Astrocyte of the spinal cord (primary cell): ENCODE measurements at regions not wholly inside any gene's neighbourhood (a gene's known extent, or its start where the extent isn't known, plus 50 kb on each side); places are given as distances from the start of the nearest gene placed in this dataset.

Source experiments
- DNase-seq: peaks from one replicate; pipeline ENCODE4 v3.0.0; 2011; ENCODE audit warnings: low read depth, low spot score
- H3K4me3 ChIP-seq: 2 replicates; pipeline ENCODE4 v1.5.1; 2011; ENCODE audit warnings: low read depth, mild to moderate bottlenecking, low read length, moderate library complexity
- in situ Hi-C: cut with HindIII; loops from 2 replicates; pipeline ENCODE4 v1.10.0; 2017; ENCODE audit warnings: low sequenced_read_pairs
- TF ChIP-seq, protein P1 (sequence below): IDR thresholded peaks from 2 replicates; pipeline ENCODE4 v1.5.1; 2012; ENCODE audit warnings: low read depth, mild to moderate bottlenecking, low read length, inconsistent platforms

GRCh38 chr12:25034676-25035075 is 85.8 kb upstream of the BCAT1 start:
- in situ Hi-C loops = no loop called here
- TF ChIP-seq, protein P1, sequence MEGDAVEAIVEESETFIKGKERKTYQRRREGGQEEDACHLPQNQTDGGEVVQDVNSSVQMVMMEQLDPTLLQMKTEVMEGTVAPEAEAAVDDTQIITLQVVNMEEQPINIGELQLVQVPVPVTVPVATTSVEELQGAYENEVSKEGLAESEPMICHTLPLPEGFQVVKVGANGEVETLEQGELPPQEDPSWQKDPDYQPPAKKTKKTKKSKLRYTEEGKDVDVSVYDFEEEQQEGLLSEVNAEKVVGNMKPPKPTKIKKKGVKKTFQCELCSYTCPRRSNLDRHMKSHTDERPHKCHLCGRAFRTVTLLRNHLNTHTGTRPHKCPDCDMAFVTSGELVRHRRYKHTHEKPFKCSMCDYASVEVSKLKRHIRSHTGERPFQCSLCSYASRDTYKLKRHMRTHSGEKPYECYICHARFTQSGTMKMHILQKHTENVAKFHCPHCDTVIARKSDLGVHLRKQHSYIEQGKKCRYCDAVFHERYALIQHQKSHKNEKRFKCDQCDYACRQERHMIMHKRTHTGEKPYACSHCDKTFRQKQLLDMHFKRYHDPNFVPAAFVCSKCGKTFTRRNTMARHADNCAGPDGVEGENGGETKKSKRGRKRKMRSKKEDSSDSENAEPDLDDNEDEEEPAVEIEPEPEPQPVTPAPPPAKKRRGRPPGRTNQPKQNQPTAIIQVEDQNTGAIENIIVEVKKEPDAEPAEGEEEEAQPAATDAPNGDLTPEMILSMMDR = no peak
- DNase-seq = no peak
- H3K4me3 ChIP-seq = no peak overlapping the region

- TF ChIP-seq, protein P1 = no peak
Measured at GRCh38 chr12:25025951-25026490, 77.1 kb upstream of the BCAT1 start.

DNA sequence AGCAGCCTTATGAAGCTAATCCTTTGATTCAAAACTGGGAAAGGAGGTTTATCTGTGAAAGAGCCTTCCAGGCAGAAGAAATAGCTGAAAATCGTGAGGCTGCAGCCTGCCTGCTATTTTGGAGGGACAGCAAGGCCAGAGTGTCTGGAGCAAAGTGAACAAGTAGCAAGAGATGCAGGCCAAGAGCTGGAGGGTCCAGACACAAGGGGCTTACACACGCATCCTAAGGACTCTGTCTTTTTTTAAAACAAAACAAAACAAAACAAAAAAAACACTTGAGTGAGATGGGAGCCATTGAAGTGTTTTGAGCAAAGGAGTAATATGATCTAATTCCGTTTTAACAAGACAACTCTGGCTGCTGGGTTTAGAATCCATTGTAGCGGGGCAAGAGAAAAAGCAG is 76.4 kb upstream of the BCAT1 start:
- H3K4me3 ChIP-seq = no peak overlapping the region
- TF ChIP-seq, protein P1 = no peak
- in situ Hi-C loops = no loop called here
- DNase-seq = no peak

More at GRCh38 chr12:25025951-25026490, 77.1 kb upstream of the BCAT1 start:
- no peak overlapping the region for H3K4me3 ChIP-seq
- DNase-seq = no peak
- in situ Hi-C loops = no loop called here

DNA sequence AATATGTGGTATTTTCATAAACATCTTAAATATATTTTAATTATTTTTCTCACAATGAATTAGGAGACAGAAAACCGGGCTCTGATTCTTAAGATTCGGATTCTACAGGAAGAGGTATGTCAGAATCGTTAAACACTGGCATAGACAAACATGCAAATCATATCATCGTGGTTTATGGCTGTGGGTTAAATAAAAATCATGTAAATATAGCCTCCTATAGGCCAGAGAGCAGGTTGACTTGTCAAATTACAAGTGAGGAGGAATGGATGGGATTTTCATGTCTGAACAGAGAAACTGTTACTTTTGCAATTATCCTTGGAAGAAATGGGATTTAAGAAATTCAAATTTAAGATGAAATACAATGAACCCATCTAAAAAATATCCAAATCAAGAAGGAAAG is 74.9 kb upstream of the BCAT1 start:
- TF ChIP-seq, protein P1 = no peak
- in situ Hi-C loops = no loop called here
- DNase-seq = no peak
- no peak overlapping the region for H3K4me3 ChIP-seq

GRCh38 chr12:25020621-25021243 is 71.8 kb upstream of the BCAT1 start:
- no peak for DNase-seq
- TF ChIP-seq, protein P1 = no peak
- no peak overlapping the region for H3K4me3 ChIP-seq
- in situ Hi-C loops = no loop called here

DNA sequence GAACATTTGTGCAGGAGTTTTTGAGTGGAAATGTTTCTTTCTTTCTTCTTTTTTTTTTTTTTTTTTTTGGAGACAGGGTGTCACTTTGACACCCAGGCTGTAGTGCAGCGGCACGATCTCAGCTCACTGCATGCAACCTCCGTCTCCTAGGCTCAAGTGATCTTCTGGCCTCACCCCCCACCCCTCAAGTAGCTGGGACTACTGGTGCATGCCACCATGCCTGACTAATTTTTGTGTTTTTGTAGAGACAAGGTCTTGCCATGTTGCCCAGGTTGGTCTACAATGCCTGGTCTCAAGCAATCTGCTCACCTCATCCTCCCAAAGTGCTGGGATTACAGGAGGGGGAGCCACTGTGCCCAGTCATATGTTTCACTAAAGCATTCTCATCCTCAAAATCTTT is 69.2 kb upstream of the BCAT1 start:
- TF ChIP-seq, protein P1 = no peak
- in situ Hi-C loops = no loop called here
- DNase-seq = no peak
- no peak overlapping the region for H3K4me3 ChIP-seq
